ENCODE measurements at regions not wholly inside any gene's neighbourhood (a gene's known extent, or its start where the extent isn't known, plus 50 kb on each side); places are given as distances from the start of the nearest gene placed in this dataset.

GRCh38 chr3:126266291-126266840, 86.0 kb upstream of the ALDH1L1 start:
- H3K9me3 ChIP-seq (replicated peaks): no peaks in the 10 kb centered on the region
- no peak for TF ChIP-seq CTCF (IDR thresholded peaks at IDR 0.05; ENCODE audit: borderline replicate concordance)
- peak; percentile 83 for DNase-seq
- H3K27ac ChIP-seq (replicated peaks): peak overlapping the region; percentile 94
- no peaks in the 10 kb centered on the region for H3K36me3 ChIP-seq
- peak overlapping the region; percentile 57 for H3K4me3 ChIP-seq
- H3K27me3 ChIP-seq (ENCODE audit: low read depth): peaks cover 17% of the 10 kb centered on the region
- peaks cover 63% of the 10 kb centered on the region for H3K4me1 ChIP-seq
- intact Hi-C loops (cut with micrococcal nuclease): loop anchor here (10.0 kb wide), 1 partner anchor 88 kb away; the partner anchor contains the start of gene KLF15

- TF ChIP-seq CTCF (IDR thresholded peaks at IDR 0.05; ENCODE audit: borderline replicate concordance): no peak
- Histone ChIP-seq H3K4me3 (no peak overlapping the region), H3K9me3 (replicated peaks) (no peaks in the 10 kb centered on the region), H3K27ac (replicated peaks) (peak overlapping the region; percentile 94), H3K36me3 (no peaks in the 10 kb centered on the region), H3K4me1 (peaks cover 53% of the 10 kb centered on the region), H3K27me3 (ENCODE audit: low read depth) (peaks cover 17% of the 10 kb centered on the region)
- intact Hi-C loops (cut with micrococcal nuclease): loop anchor here (10.0 kb wide), 1 partner anchor 90 kb away; the partner anchor contains the start of gene KLF15
- no peak for DNase-seq
Measured at GRCh38 chr3:126264952-126265351, 84.6 kb upstream of the ALDH1L1 start.

- TF ChIP-seq CTCF (IDR thresholded peaks at IDR 0.05; ENCODE audit: borderline replicate concordance): no peak
- H3K4me1 ChIP-seq: peaks cover 47% of the 10 kb centered on the region
- no peak for DNase-seq
- peaks cover 17% of the 10 kb centered on the region for H3K27me3 ChIP-seq (ENCODE audit: low read depth)
- no peak overlapping the region for H3K27ac ChIP-seq (replicated peaks)
- no peaks in the 10 kb centered on the region for H3K9me3 ChIP-seq (replicated peaks)
- H3K36me3 ChIP-seq: no peaks in the 10 kb centered on the region
- H3K4me3 ChIP-seq: no peak overlapping the region
- intact Hi-C loops (cut with micrococcal nuclease): loop anchor here (10.0 kb wide), 1 partner anchor 90 kb away; the partner anchor contains the start of gene KLF15
Measured at GRCh38 chr3:126264381-126264780, 84.0 kb upstream of the ALDH1L1 start.

GRCh38 chr3:126263971-126264370, 83.6 kb upstream of the ALDH1L1 start:
- H3K4me1 ChIP-seq: peaks cover 43% of the 10 kb centered on the region
- H3K27me3 ChIP-seq (ENCODE audit: low read depth): peaks cover 17% of the 10 kb centered on the region
- no peaks in the 10 kb centered on the region for H3K9me3 ChIP-seq (replicated peaks)
- TF ChIP-seq CTCF (IDR thresholded peaks at IDR 0.05; ENCODE audit: borderline replicate concordance): no peak
- H3K36me3 ChIP-seq: no peaks in the 10 kb centered on the region
- no peak overlapping the region for H3K4me3 ChIP-seq
- intact Hi-C loops (cut with micrococcal nuclease): loop anchor here (10.0 kb wide), 1 partner anchor 91 kb away; the partner anchor contains the start of gene KLF15
- no peak for DNase-seq
- no peak overlapping the region for H3K27ac ChIP-seq (replicated peaks)

- H3K9me3 ChIP-seq (replicated peaks): no peaks in the 10 kb centered on the region
- no peak overlapping the region for H3K4me3 ChIP-seq
- intact Hi-C loops (cut with micrococcal nuclease): loop anchor here (10.0 kb wide), 1 partner anchor 91 kb away; the partner anchor contains the start of gene KLF15
- peaks cover 17% of the 10 kb centered on the region for H3K27me3 ChIP-seq (ENCODE audit: low read depth)
- TF ChIP-seq CTCF (IDR thresholded peaks at IDR 0.05; ENCODE audit: borderline replicate concordance): no peak
- no peak overlapping the region for H3K27ac ChIP-seq (replicated peaks)
- no peaks in the 10 kb centered on the region for H3K36me3 ChIP-seq
- DNase-seq: no peak
- H3K4me1 ChIP-seq: peaks cover 39% of the 10 kb centered on the region
Measured at GRCh38 chr3:126263539-126263938, 83.2 kb upstream of the ALDH1L1 start.
